KOPT-K1 (cell line): ENCODE measurements at regions not wholly inside any gene's neighbourhood (a gene's known extent, or its start where the extent isn't known, plus 50 kb on each side); places are given as distances from the start of the nearest gene placed in this dataset.

ENCODE experiments used
- H3K27ac ChIP-seq: fragments of 200-600 bp; sonication (generic); 2 replicates; pipeline ENCODE4 v1.5.1; 2016; ENCODE audit warnings: antibody characterized with exemption, mild to moderate bottlenecking, low read depth, low read length; ENCODE audit not compliant: poor library complexity, severe bottlenecking
- H3K36me3 ChIP-seq: fragments of 200-600 bp; sonication (generic); 2 replicates; pipeline ENCODE4 v1.5.1; 2017; ENCODE audit warnings: antibody characterized with exemption, mild to moderate bottlenecking, low read length, moderate library complexity; ENCODE audit not compliant: insufficient read depth
- H3K9me3 ChIP-seq: fragments of 200-600 bp; sonication (generic); 2 replicates; pipeline ENCODE4 v1.5.1; 2017; ENCODE audit warnings: antibody characterized with exemption, low read length, mild to moderate bottlenecking; ENCODE audit not compliant: insufficient read depth, poor library complexity, severe bottlenecking

GRCh38 chr10:3544561-3544960, 240.4 kb downstream of the KLF6 start:
- H3K9me3 ChIP-seq: peaks cover 12% of the 10 kb centered on the region
- no peak overlapping the region for H3K27ac ChIP-seq
- no peaks in the 10 kb centered on the region for H3K36me3 ChIP-seq

DNA sequence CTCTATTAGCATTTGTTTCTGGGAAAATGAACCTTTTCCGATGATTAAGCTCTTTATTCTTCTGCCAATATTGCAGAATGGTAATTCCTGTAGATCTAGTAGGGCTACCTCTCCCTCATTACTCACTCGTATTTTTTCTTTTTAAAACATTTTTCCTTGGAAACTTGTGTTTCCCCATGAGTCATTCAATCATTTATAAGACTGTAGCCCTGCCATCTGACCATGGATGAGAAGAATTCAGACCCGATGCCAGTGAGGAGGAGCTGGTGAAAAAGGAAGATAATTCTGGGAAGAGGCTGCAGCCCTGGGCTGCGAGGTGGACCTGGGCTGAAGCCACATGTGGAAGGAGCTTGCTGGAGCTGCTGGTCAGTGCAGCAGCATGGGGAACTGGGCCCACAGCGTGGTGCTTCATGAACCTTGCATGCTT, 242.8 kb downstream of the KLF6 start:
- Histone ChIP-seq H3K27ac (no peak overlapping the region), H3K36me3 (no peaks in the 10 kb centered on the region), H3K9me3 (peaks cover under 1% of the 10 kb centered on the region)

GRCh38 chr10:3539696-3540383, 245.2 kb downstream of the KLF6 start:
- no peaks in the 10 kb centered on the region for H3K36me3 ChIP-seq
- no peak overlapping the region for H3K27ac ChIP-seq
- no peaks in the 10 kb centered on the region for H3K9me3 ChIP-seq

GRCh38 chr10:3538656-3539531, 246.1 kb downstream of the KLF6 start:
- Histone ChIP-seq H3K27ac (no peak overlapping the region), H3K9me3 (no peaks in the 10 kb centered on the region), H3K36me3 (no peaks in the 10 kb centered on the region)

DNA sequence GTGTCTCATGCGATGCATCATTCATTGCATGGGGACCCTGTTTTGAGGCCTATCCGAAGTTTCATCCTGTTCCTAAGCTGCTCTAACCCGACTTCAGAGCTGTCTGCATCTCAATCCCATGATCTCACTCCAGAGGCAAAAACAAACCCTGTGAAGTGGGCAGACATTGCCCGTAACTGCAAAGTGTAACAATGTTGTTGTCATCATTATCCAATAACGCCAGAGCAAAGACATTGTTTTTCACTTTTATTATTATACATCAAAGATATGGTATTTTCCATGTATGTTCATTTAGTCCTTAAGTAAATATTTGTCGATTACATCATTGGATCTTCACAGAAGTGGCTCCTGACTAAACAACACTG, 246.7 kb downstream of the KLF6 start:
- Histone ChIP-seq H3K9me3 (no peaks in the 10 kb centered on the region), H3K36me3 (no peaks in the 10 kb centered on the region), H3K27ac (no peak overlapping the region)

DNA sequence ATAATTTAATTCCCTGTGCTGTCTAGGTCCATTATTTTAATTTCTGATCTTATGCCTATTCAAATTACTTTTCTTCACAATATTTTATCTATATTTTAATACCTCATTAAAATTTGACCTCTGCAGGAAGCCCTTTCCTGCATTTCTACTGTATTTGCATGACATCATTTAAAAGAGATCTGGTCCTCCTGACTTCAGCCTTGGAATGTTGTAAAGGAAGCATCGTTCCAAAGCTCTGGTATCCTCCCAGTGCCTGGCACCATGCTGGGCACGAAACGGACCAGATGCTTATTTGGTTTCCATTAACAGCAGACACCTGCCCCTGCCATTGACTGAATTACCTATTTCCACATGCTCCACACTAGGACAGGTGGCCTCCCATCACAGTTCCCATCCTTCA, 247.5 kb downstream of the KLF6 start:
- H3K36me3 ChIP-seq: no peaks in the 10 kb centered on the region
- H3K9me3 ChIP-seq: no peaks in the 10 kb centered on the region

DNA sequence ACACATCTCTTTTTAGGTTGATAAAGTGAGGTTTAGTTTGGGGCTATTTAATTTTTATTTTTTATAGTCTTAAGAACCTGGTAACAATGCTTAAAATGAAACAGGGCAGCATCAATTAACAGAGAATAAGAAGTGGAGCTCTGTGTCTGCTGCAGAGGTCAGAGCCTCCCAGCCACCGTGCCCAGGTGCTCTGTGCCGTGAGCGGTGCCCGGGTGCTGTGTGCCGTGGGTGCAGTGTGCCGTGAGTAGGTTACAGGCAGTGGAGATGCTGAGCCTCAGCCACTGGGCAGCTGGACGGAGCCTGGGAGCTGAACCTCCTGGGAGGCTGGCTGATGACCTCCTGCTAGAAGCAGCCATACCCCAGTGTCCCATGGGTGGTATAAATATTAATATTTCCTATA, 250.0 kb downstream of the KLF6 start:
- H3K27ac ChIP-seq: no peak overlapping the region
- no peaks in the 10 kb centered on the region for H3K36me3 ChIP-seq
- H3K9me3 ChIP-seq: no peaks in the 10 kb centered on the region

More for the DNA sequence above, 247.5 kb downstream of the KLF6 start:
- no peak overlapping the region for H3K27ac ChIP-seq

- no peak overlapping the region for H3K27ac ChIP-seq
Observed at GRCh38 chr10:3534433-3534832, 250.6 kb downstream of the KLF6 start.

GRCh38 chr10:3533296-3533695, 251.7 kb downstream of the KLF6 start:
- Histone ChIP-seq H3K36me3 (no peaks in the 10 kb centered on the region), H3K9me3 (no peaks in the 10 kb centered on the region), H3K27ac (no peak overlapping the region)

More at GRCh38 chr10:3534433-3534832, 250.6 kb downstream of the KLF6 start:
- no peaks in the 10 kb centered on the region for H3K9me3 ChIP-seq
- no peaks in the 10 kb centered on the region for H3K36me3 ChIP-seq

- H3K27ac ChIP-seq: no peak overlapping the region
- H3K9me3 ChIP-seq: no peaks in the 10 kb centered on the region
- no peaks in the 10 kb centered on the region for H3K36me3 ChIP-seq
Observed at GRCh38 chr10:3532644-3533043, 252.4 kb downstream of the KLF6 start.

- H3K27ac ChIP-seq: no peak overlapping the region
- H3K9me3 ChIP-seq: no peaks in the 10 kb centered on the region
- H3K36me3 ChIP-seq: no peaks in the 10 kb centered on the region
Observed at GRCh38 chr10:3531670-3532069, 253.3 kb downstream of the KLF6 start.

DNA sequence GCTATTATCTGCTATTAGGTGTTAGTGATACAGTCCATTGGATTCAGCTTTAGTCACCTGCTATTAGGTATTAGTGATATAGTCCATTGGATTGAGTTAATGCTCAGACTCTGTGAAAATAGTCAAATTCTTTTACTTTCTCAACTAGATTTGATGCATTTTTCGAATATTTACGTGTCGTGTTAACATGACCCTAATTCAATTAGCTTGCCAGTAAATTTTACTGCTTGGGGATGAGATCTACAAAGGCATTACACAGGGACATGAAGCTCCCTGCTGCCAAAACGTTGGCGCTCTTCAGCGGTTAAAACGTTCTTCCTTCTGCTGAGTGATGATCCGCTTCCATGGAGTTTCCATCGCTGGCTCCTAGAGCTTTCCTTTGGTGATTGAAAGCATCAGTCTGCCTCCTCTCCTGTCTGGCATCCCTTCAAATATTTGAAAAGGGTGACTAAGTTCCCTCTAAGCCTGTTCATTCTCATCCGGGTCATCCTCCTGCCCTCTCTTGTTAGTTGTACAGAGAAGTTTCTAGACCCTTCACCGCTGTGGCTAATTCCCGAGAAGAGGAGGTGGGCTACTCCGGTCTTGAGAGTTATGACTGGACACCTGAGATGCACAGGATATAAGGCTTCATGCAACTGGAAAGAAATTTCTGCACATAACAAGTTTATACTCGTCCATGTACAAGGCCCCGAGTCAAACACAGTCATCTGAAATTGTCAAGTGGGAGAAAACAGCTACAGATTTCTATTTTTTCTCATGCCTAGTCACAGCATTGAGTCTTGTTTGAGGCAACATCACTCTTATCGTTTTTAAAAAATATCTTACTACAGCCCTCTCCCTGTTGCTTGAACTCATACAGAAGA, 254.0 kb downstream of the KLF6 start:
- Histone ChIP-seq H3K9me3 (no peaks in the 10 kb centered on the region), H3K27ac (no peak overlapping the region), H3K36me3 (no peaks in the 10 kb centered on the region)

GRCh38 chr10:3530346-3530745, 254.7 kb downstream of the KLF6 start:
- Histone ChIP-seq H3K36me3 (no peaks in the 10 kb centered on the region), H3K27ac (no peak overlapping the region), H3K9me3 (no peaks in the 10 kb centered on the region)

DNA sequence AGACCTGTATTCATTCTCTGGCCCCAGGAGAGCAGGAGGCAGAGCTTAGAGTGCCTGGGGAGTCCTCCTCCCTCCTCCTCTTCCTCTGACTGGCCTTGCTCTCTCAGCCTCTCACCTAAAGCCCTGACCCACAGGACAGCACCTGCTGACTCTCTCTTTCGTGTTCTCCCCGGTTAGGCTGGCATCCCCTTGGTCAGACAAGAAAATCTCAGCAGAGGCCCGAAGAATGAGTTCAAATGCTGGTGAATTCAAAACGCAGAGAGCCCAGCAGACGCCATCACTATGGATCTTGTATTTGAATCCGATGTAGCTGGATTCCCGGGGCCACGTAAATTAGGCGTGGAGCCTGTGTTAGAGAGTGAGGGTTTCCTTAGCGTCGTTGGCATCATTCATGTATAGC, 255.3 kb downstream of the KLF6 start:
- H3K27ac ChIP-seq: no peak overlapping the region
- H3K9me3 ChIP-seq: no peaks in the 10 kb centered on the region
- no peaks in the 10 kb centered on the region for H3K36me3 ChIP-seq

DNA sequence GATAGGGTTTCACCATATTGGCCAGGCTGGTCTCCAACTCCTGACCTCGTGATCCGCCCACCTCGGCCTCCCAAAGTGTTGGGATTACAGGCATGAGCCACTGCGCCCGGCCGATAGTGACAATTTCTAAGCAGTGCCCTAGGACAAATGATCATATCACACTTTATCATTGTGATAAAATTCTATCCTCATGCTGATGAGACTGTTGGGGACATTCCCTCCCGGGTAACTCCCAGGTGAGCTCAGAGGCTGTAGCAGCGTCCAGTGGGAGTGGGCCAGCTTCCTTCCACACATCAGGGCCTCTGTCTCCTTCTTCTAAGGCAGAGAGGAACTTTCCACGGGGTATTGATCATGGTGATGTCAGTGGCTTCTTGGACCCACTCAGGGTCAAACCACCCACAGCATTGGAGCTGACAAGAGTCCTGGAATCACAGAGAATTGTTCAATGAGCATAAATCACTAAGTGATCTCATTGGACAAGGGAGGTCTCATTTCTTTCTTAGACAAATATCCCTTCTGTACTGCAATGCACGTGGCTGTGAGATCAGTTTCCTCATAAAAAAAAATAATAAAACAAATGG, 256.1 kb downstream of the KLF6 start:
- Histone ChIP-seq H3K9me3 (no peaks in the 10 kb centered on the region), H3K27ac (no peak overlapping the region), H3K36me3 (no peaks in the 10 kb centered on the region)
